DMS 273 (cell line): ENCODE measurements at regions not wholly inside any gene's neighbourhood (a gene's known extent, or its start where the extent isn't known, plus 50 kb on each side); places are given as distances from the start of the nearest gene placed in this dataset.
"Not testable (repeated sequence)": the region's sequence is repeated elsewhere in the genome, so short reads cannot be mapped to it uniquely, and the experiment has no call there.

Experiments
- DNase-seq: peaks from one replicate; lab custom pipeline; 2025; ENCODE audit not compliant: unreplicated experiment; lab: John Stamatoyannopoulos, UW

- DNase-seq: no peak
Observed at GRCh38 chr2:212791569-212791968, 253.0 kb upstream of the ERBB4 start.

- not testable (repeated sequence) for DNase-seq
Observed at GRCh38 chr2:212786088-212786487, 247.5 kb upstream of the ERBB4 start.

- peak; percentile 67 for DNase-seq
Observed at GRCh38 chr2:212777020-212777491, 238.5 kb upstream of the ERBB4 start.

GRCh38 chr2:212773808-212774339 lies 235.3 kb upstream of the ERBB4 start:
- no peak for DNase-seq

- DNase-seq: no peak
Observed at GRCh38 chr2:212770240-212770639, 231.6 kb upstream of the ERBB4 start.

GRCh38 chr2:212766921-212767320 lies 228.3 kb upstream of the ERBB4 start:
- DNase-seq: no peak

- DNase-seq: no peak
Observed at GRCh38 chr2:212752730-212753351, 214.2 kb upstream of the ERBB4 start.

GRCh38 chr2:212745359-212745758 lies 206.8 kb upstream of the ERBB4 start:
- DNase-seq: no peak

- no peak for DNase-seq
Observed at GRCh38 chr2:212737392-212738172, 199.0 kb upstream of the ERBB4 start.

GRCh38 chr2:212736385-212736726 lies 197.8 kb upstream of the ERBB4 start:
- DNase-seq: no peak

GRCh38 chr2:212733273-212733672 lies 194.7 kb upstream of the ERBB4 start:
- DNase-seq: no peak

- DNase-seq: no peak
Observed at GRCh38 chr2:212732860-212733259, 194.3 kb upstream of the ERBB4 start.

GRCh38 chr2:212730994-212731393 lies 192.4 kb upstream of the ERBB4 start:
- DNase-seq: no peak

- no peak for DNase-seq
Observed at GRCh38 chr2:212728717-212729116, 190.1 kb upstream of the ERBB4 start.

- no peak for DNase-seq
Observed at GRCh38 chr2:212727751-212728150, 189.1 kb upstream of the ERBB4 start.

- no peak for DNase-seq
Observed at GRCh38 chr2:212726403-212726802, 187.8 kb upstream of the ERBB4 start.

- no peak for DNase-seq
Observed at GRCh38 chr2:212725180-212725579, 186.6 kb upstream of the ERBB4 start.

- DNase-seq: no peak
Observed at GRCh38 chr2:212723226-212723625, 184.6 kb upstream of the ERBB4 start.

GRCh38 chr2:212722046-212722445 lies 183.4 kb upstream of the ERBB4 start:
- no peak for DNase-seq

GRCh38 chr2:212721026-212721451 lies 182.4 kb upstream of the ERBB4 start:
- DNase-seq: no peak

GRCh38 chr2:212715411-212715810 lies 176.8 kb upstream of the ERBB4 start:
- not testable (repeated sequence) for DNase-seq

GRCh38 chr2:212713681-212714080 lies 175.1 kb upstream of the ERBB4 start:
- DNase-seq: no peak
